ENCODE measurements at regions not wholly inside any gene's neighbourhood (a gene's known extent, or its start where the extent isn't known, plus 50 kb on each side); places are given as distances from the start of the nearest gene placed in this dataset.
"Not testable (repeated sequence)": the region's sequence is repeated elsewhere in the genome, so short reads cannot be mapped to it uniquely, and the experiment has no call there.

DNA sequence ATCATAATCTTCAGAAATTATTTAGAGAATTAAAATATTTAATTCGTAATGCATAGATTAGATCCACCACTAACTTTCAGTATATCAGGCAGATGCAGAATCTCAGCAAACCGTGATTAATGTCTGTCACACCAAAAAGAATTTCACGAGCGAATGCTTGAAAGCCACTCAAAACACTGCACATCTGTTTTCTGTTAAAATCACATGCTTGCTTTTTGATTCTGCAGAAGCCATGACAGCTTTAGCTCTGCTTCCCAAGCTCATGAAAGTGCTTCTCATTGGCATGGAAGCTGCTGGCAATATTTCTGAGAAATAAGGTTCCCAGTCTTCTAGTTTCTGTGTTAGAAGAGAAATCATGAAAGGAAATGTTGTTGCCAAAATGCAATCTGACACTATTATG lies 837.8 kb upstream of the LRRN3 start:
- DNase-seq (ENCODE audit: low read depth in 2 of 2): no peak

DNA sequence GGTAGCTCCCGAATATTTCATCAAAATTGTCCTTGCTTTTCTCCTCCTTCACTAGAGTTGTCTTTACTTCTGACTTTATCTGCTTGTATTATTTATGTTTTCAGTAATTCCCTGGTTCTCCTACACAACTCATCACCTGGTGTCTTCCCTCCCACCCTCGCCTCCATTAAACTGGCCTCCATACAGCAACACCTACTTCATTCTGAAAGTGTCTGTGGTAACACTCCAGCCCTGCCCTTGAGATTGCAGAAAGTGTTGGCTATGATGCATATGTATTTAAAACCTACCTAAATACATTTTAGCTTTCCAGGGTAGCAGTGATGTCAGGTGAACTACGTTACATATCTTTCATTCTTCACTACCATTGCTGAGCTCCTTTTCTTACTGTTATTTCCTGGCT lies 833.3 kb upstream of the LRRN3 start:
- no peak for DNase-seq (ENCODE audit: low read depth in 2 of 2)

DNA sequence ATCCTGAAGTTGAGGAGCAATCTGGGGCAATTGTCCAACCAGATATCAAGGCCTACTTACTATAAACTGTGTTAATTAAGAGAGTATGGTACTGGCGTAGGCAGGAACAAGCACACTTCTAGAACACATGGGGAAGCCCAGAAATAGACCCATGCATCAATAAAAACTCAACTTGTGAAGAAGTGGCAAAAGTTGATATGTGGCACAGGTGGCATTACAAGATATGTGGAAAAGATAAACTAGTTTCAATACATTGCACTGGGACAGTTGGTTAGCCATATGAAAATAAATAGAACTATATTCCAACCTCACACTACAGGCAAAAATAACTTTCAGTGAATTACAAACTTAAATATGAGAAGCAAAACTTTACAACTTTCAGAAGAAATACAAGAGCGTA lies 828.7 kb upstream of the LRRN3 start:
- no peak for DNase-seq (ENCODE audit: low read depth in 2 of 2)

DNA sequence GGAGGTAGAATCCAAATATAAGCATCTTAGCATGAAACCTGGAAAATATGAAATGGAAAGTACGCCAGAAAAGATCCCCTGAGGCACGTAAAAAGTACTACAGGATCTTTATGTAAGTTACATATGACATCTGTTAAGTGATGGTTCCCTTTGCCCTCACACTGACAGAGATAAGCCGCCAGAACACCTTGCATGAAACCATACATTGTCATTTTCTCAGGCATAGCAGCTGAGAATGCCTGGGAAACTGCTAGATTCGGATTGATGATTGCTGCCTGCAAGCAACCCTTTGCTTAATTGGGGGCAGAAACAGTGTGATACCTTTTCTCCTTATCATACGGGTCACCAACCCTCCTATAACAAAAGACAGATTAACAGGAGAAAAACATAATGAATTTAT lies 826.6 kb upstream of the LRRN3 start:
- no peak for DNase-seq (ENCODE audit: low read depth in 2 of 2)

DNA sequence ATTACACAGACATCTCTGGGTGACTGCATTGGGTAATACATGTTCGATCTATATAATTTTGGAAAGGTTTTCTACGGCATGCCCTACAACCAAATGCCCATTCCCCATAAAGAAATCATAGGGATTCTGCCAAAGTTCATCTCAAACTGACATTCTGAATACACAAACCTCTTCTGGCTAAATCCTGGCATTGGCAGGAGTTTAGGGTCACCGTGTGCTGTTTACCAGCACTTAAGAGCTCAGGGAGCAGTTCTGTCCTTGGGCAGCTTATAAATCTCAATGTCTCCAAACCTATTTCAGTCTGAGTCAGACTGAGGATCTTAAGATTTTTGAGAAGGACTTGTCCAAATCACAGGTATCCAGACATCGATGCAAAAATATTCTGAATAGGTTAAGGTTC lies 809.6 kb upstream of the LRRN3 start:
- no peak for DNase-seq (ENCODE audit: low read depth in 2 of 2)

DNA sequence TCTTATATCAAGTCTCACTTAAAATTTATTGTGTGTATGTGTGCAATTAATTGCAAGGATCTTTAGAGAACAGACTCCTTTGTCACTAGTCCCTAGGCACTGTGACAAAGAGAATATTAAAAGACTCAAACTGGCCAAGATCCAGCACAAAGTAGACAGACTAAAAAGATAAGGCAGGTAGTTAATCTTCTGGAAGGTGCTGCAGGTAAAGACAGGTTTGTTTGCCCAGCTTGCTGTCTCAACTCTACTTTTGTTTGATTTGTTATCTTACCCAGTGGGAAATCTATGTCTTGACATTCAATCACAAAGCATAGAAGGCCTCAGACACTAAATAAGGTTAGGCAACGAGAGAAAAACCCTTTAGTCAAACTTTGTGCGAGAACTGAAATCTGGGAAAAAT lies 807.9 kb upstream of the LRRN3 start:
- no peak for DNase-seq (ENCODE audit: low read depth in 2 of 2)

DNA sequence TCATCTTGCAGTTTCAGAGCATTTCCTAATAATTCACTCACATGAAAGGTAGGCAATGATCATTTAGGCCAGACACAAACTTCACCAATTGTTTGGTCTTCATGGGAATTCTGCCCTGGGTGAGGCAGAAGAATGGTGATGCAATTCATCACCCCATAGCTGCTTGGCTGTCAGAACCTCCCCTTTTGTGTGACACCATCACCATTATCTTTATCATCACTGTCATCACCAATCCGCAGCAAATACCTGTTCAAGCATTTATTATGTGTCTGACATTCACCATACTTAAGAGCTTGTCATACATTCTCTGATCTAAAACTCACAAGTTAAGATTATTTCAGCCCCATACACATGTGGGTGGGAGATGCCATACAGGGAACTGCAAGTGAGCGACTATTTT lies 799.5 kb upstream of the LRRN3 start:
- no peak for DNase-seq (ENCODE audit: low read depth in 2 of 2)

DNA sequence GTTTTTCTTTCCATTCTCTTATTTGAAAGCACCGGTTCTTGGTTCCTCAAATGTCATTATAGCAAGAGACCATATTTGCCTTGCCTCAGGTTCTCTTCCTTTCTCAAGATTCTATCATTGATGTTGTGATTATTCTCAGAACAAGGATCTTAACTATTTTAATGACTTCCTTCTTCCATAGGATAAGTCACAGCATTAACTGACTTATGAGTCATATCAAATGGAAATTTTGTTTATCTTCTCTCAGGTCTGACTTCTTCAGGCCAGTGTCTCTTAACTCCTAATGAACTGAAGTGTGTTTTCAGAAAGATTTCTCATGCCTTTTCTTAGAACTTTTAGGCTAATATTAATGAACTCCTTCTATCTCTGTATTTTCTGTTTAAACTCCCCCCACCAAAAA lies 794.6 kb upstream of the LRRN3 start:
- no peak for DNase-seq (ENCODE audit: low read depth in 2 of 2)

DNA sequence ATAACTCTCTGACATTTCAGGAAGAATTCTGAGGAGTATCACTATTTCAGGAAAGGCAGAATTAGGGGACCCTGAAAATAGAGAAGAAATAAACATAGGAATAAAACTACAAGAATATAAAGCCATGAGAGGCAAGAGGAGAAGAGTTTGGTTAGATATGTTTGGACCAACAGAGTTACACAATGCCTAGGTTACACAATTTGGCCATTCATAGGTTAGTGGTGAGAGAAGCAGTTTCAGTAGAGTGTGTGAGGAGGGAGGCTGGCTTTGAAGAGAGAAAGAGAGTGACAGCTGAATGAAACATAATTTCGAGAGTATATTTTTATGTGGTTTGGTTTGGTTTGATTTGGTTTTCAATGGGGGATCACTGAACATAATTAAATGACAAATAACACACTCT lies 783.2 kb upstream of the LRRN3 start:
- DNase-seq (ENCODE audit: low read depth in 2 of 2): no peak

DNA sequence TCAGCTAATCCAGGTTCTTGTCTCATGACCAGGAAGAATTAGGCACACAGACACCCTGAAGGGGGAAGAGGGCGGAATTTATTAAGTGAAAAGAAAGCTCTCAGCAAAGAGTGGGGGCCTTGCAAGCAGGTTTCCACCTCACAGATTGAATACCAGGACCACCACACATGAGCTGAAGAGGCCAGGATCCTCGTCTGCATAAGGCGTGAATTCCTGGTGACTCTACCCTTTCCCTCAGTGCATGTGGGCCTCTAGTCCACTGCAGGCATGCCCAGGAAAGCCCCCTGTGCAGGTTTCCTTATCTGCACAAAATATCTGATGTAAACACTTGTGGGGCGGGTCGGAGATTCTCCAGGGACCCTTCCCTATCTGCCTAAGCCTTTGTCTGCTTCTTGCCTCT lies 782.1 kb upstream of the LRRN3 start:
- no peak for DNase-seq (ENCODE audit: low read depth in 2 of 2)

DNA sequence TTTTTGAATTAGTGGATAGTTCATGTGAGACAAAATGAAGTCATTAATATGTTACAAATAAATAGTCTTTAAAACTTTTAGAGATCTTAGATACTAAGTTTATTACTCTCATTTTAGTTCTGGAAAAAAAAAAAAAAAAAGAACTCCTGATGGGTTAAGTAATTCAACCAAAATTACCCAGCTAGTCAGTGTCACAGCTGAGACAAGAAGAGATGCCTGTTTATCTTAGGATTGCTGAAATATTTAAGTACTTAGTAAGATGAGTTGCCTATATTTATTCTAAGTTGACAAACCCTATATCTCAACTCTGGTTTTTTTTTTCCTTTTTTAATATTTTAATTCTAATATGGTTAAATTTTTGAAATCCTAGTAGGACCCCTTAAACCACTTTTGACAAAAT lies 781.0 kb upstream of the LRRN3 start:
- no peak for DNase-seq (ENCODE audit: low read depth in 2 of 2)

DNA sequence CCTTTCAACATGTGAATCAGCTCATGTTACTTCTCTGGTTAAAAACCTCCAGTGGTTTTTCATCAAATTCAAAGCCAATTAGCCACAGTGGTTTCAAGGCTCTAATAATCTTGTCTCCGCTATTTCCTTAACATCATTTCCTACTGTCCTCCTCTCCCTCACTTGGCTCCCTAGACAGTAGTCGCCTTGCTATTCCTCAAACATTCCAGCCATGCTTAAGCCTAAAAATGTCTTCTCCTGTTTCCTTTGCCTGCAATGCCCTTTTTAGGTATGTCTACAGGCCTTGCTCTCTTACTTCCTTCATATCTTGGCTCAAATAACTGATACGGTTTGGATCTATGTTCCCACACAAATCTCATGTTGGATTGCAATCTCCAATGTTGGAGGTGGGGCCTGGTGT lies 779.4 kb upstream of the LRRN3 start:
- no peak for DNase-seq (ENCODE audit: low read depth in 2 of 2)

DNA sequence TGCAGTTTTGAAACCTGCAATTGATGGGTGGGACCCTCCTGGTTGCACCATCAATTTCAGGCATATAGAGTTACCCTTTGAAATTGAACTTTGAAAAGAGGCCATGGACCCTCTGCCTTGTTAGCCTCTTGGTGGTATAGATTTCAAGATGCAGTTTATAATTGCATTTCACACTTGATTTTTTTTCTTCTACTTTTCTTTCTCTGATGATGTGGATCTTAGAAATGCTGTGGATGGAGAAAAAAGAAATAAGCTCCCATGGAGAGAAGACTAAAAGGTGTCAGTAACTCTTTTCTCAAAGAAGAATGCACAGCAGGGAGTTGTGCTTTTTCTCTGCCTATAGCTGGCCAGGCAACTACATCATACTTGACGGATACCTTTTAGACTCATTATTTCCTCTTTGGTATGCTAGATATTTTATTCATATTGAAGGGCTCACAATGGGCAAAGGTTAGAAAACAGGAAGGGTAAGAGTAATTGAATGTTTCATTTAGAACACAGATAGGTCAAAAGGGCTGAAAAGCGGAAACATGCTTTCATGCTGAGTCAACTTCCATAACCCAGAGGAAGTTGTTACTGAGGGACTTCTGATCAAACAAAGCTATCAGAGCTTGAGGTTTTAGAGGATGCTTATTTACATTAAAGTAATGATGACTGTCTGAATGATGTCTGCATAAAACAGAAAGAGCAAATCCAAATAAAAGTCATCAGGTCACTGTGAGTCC lies 773.2 kb upstream of the LRRN3 start:
- no peak for DNase-seq (ENCODE audit: low read depth in 2 of 2)

DNA sequence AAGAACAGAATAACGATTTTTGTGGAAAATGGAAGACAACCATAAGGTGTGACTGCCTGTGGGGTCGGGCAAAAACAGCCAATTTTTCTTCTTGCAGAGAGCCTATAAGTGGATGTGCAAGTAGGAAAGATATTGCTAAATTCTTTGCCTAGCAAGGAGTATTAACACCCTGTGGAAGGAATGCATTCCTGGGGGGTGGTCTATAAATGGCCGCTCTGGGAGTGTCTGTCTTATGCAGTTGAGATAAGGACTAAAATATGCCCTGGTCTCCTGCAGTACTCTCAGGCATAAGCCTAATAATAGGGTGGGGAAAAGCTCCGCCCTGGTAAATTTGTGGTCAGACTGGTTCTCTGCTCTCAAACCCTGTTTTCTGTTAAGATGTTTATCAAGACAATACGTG lies 770.6 kb upstream of the LRRN3 start:
- not testable (repeated sequence) for DNase-seq (ENCODE audit: low read depth in 2 of 2)

DNA sequence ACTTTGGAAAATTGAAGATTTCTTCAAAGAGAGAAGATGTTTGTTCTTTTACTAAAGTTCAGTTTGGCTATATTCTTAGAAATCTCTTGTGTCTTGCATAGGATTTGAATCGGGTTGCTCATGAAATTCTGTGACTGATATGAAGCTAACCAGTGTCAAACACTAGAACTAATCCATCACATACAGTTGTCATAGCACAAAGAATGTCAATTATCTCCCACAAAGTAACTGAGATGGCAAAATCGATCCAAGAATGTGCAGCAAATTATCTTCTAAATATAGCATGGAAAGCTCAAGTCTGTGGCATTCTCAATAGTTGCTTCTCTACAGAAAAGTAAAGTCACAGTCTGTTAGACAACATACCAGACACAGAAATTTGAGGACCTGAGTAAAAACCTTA lies 768.1 kb upstream of the LRRN3 start:
- no peak for DNase-seq (ENCODE audit: low read depth in 2 of 2)

DNA sequence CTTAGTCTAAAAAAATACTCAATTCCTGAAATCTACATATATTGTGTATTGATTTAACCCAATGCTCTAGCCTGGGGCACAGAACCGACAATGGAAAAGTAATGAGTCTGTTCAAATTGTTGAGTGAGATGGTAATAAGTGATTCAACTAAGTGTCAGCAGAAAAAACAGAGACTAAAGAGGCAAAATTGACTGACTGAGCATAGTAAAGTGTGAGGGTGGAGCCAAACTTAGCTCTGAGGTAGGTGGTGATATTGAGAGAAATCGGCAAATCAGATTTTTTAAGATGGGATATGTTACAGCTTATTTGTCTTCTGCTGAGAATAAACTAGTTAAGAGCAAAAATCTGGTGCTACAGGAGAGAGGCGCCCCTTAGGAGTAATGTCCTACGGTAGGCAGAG lies 764.0 kb upstream of the LRRN3 start:
- no peak for DNase-seq (ENCODE audit: low read depth in 2 of 2)

DNA sequence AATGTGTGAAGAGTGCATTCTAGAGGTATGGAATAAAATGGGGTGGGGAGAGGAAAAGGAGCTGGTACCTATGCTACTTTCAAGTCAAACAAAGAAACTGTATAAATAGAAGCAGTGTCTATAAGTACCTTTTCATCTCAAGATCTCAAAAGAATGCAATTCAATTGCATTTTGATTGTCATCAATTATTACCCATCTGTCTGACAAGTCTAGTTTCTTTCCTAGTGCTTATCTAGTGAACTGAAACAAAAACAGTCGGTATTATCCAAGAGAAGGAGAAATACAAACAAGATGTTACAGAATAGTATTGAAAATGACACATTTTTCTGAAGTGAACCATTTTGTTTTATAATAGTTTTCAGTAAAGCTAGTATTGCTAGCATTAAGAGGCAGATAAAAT lies 754.5 kb upstream of the LRRN3 start:
- no peak for DNase-seq (ENCODE audit: low read depth in 2 of 2)

DNA sequence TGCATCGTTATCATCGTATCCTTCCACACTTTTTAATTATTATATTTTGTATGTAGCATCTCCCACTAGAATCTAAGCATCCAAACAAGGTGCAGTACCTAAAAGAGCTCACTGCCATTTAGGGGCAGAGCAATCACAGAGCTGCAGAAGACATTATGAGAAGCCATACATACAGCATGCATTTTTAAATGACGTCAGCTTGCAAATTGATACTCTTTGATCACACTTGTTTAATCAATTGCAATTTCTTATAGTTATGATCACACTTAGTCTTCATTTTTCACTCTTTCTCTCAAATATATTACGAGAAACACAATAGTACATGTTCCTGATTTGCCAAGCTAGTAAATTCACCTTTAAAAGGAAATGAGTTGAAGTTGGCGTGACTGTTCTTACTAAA lies 753.3 kb upstream of the LRRN3 start:
- DNase-seq (ENCODE audit: low read depth in 2 of 2): no peak

DNA sequence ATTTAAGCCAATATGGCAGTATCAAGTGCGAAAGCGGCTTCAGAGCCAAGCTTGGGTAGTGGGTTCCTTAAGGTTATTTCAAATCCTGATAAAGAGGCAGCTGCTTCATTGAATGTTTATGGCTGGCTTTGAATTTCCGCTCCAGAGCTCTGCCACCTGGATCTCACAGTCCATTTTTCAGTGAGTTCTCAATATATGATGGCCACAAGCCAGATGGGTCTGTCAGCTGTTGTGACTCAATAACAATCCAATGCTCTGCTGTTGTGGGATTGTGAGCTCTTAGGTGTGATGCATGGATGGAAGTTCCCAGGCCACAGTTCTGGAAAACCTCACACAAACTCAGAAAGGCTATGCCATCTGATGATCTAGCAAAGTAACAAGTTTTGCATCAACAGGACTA lies 743.8 kb upstream of the LRRN3 start:
- no peak for DNase-seq (ENCODE audit: low read depth in 2 of 2)

DNA sequence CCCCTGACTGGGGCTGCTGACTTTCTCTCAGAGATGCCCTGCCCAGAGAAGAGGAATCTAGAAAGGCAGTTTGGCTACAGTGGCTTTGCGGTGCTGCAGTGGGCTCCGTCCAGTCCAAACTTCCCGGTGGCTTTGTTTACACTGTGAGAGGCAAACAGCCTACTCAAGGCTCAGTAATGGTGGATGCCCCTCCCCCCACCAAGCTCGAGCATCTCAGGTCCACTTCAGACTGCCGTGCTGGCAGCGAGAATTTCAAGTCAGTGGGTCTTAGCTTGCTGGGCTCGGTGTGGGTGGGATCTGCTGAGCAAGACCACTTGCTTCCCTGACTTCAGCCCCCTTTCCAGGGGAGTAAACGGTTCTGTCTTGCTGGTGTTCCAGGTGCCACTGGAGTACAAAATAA lies 734.5 kb upstream of the LRRN3 start:
- no peak for DNase-seq (ENCODE audit: low read depth in 2 of 2)

DNA sequence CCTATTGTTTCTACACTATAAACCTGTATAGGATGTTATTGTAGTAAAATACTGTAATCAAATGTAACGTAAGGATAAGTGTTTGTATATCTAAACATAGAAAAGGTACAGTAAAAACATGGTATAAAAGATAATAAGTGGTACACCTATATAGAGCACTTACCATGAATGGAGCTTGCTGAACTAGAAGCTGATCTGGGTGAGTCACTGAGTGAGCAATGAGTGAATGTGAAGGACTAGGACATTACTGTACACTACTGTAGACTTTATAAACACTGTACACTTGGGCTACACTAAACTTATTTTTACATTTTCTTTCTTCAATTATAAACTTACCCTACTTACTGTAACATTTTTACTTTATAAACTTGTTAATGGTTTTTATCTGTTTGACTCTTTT lies 732.9 kb upstream of the LRRN3 start:
- DNase-seq (ENCODE audit: low read depth in 2 of 2): no peak

DNA sequence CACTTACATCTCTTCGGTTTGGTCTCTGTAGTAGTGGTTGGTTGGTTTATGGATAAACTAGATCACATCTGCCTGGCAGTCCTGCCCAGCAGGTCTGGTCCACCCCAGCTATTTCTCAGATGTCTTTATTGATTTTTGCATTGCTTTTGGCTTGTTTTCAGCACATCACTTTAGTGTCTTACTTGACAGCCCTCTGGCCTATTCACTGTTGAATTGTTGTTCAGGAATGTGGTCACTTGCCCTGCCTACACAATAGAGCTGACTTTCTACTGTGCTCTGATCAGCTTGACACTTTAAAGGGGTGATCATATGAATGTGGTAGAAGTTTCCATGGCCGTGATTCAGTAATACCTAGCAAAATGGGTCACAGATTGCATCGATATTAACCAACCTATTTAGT lies 719.2 kb upstream of the LRRN3 start:
- no peak for DNase-seq (ENCODE audit: low read depth in 2 of 2)

DNA sequence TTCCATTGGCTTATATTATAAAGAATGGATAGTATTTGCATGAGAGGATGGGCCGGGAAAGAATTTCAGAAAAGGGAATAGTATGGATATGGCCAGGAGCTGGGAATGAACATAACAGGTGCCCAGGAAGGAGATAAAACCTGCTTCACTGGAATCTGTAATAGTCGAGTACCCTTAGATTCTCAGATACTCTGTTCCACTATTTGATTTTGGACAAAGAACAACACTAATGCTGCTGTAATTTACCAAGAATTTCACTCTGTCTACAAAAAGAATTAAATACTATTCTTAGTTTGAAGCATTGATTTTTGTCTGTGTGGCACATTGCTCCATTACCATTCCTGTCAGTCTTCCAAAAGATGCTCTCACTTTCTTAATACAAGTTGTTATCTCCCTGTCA lies 718.2 kb upstream of the LRRN3 start:
- DNase-seq (ENCODE audit: low read depth in 2 of 2): no peak

DNA sequence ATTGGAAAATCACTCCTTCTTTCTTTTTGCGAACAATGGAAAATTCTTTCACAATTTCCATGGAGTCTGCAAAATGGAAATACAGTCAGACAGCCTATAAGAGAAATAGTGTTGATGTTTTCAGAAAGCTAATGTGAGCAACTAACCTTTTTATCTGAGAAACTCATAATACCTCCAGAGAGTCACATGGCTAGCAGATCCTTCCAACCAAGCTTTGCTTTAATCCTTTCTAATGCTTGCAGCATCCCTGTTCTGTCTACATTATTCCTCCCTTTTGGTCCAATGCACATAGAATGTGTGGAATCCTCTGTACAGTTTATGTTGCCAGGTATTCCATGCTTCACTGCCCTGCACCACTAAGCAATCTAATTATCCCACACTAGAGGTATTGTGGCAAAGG lies 717.5 kb upstream of the LRRN3 start:
- no peak for DNase-seq (ENCODE audit: low read depth in 2 of 2)

DNA sequence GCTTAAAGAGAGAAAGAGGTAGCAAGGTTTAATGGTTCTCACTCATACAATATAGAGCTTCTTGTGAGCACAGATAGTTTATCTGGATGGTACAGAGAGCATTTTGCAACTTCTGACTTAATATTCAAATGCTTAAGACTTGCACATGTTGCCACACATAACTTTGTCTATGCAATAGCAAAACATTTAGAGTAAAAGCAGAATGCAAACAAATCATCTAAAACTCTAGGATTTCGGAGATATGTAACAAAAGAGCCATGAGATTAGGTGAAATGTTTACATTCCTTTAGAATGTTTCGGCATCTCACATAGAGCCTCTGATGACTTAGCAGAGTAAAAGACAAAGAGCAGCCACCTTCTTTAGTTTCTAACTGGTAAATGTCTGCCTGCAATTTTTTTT lies 717.1 kb upstream of the LRRN3 start:
- no peak for DNase-seq (ENCODE audit: low read depth in 2 of 2)

Data from stimulated activated CD8-positive, alpha-beta memory T cell treated with anti-CD3 and anti-CD28 coated beads, Interleukin-15, amount 100 ng/mL, for 48 hours (primary cell).